ENCODE measurements at regions not wholly inside any gene's neighbourhood (a gene's known extent, or its start where the extent isn't known, plus 50 kb on each side); places are given as distances from the start of the nearest gene placed in this dataset.

DNA sequence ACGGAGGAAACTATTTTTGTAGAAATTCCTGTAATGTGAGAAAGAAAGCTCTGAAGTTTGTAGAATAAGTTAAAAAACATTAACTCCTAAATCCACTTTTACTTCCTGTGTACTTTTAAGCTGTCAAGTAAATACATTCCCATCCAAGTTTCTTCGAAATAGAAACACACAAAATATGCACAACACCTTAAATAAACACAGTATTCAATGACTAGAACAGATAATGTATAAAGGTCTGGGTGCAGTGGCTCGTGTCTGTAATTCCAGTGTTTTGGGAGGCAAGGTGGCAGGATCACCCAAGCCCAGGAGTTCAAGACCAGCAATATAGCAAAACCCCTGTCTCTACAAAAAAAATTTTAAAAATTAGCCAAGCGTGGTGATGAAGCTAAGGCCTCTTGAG is 121.9 kb upstream of the ODAD2 start:
- no peak for DNase-seq
- Histone ChIP-seq H3K4me1 (no peaks in the 10 kb centered on the region), H3K36me3 (no peaks in the 10 kb centered on the region), H3K4me3 (ENCODE audit: low read depth, low read length) (no peak overlapping the region), H3K27me3 (peaks cover 2% of the 10 kb centered on the region; the same call in 1 of the 2 replicates), H3K9me3 (no peaks in the 10 kb centered on the region)
- TF ChIP-seq, protein P1, sequence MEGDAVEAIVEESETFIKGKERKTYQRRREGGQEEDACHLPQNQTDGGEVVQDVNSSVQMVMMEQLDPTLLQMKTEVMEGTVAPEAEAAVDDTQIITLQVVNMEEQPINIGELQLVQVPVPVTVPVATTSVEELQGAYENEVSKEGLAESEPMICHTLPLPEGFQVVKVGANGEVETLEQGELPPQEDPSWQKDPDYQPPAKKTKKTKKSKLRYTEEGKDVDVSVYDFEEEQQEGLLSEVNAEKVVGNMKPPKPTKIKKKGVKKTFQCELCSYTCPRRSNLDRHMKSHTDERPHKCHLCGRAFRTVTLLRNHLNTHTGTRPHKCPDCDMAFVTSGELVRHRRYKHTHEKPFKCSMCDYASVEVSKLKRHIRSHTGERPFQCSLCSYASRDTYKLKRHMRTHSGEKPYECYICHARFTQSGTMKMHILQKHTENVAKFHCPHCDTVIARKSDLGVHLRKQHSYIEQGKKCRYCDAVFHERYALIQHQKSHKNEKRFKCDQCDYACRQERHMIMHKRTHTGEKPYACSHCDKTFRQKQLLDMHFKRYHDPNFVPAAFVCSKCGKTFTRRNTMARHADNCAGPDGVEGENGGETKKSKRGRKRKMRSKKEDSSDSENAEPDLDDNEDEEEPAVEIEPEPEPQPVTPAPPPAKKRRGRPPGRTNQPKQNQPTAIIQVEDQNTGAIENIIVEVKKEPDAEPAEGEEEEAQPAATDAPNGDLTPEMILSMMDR (IDR thresholded peaks at IDR 0.05; ENCODE audit: low read depth, low read length), result no peak

DNA sequence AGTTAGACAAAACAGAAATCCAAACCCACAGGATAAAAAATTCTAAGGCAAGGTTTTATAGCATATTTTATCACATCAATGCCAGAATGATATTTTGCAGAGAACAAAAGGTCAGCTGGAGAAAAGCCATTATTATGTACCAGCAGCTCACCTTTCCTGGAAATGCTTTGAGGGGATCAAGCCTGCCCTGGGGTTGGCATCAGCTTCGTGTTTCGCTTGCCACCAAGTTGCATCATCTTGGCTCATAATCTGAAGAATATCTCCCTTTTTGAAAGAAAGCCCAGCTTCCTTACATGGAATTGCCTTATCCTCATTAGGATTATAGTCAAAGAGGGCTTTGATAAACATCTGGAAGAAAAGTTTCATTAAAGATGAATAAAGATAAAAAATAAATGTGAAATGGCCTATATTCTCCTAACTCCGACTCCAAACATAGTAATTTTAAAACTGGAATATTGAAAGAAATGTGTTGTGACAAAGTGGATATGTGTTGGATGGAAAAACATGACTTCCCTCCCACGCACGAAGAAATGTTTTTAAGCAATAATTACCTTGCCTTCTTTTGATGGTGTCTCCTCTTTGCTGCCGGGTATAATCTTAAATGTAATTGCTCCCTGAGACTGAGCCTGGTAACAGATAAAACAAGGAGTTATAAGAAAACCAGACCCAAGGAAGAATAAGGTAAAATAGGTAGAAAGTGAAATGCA is 121.3 kb upstream of the ODAD2 start:
- TF ChIP-seq, protein P1 (IDR thresholded peaks at IDR 0.05; ENCODE audit: low read depth, low read length), result no peak
- Histone ChIP-seq H3K9me3 (no peaks in the 10 kb centered on the region), H3K36me3 (no peaks in the 10 kb centered on the region), H3K27me3 (no peaks in the 10 kb centered on the region), H3K4me3 (ENCODE audit: low read depth, low read length) (no peak overlapping the region), H3K4me1 (no peaks in the 10 kb centered on the region)
- no peak for DNase-seq

DNA sequence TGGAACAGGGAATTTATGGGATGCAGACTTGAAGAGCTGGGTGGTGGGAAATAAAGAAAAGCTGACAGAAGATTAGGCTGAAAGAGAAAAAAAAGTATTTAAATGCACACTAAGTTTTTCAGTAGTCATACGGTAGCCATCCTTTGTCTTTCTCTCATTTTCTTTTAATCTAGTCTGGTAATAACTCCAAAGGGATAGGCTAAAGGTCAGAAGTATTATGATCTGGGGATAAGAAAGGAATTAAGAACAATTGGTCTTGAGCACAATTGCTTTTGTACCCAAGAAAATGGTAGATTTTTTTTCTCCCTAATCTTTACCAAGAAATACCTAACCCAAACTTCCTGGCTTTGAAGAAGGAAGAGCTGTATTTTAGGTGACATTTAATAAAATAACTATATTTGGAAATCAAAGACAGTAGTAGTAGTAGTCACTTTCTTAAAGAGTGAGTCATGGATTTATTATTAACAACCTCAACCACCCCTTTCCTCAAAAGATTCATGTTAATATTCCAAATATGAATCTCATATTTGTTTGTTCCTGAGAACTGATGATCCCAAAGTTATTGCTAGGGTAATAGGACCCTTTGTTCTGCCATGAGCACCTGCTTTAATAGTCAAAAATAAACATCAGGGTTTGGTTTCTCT is 120.2 kb upstream of the ODAD2 start:
- H3K9me3 ChIP-seq, result no peaks in the 10 kb centered on the region
- H3K36me3 ChIP-seq, result no peaks in the 10 kb centered on the region
- DNase-seq, result no peak
- H3K4me1 ChIP-seq, result no peaks in the 10 kb centered on the region
- H3K27me3 ChIP-seq, result no peaks in the 10 kb centered on the region
- no peak overlapping the region for H3K4me3 ChIP-seq (ENCODE audit: low read depth, low read length)
- TF ChIP-seq, protein P1 (IDR thresholded peaks at IDR 0.05; ENCODE audit: low read depth, low read length), result no peak

DNA sequence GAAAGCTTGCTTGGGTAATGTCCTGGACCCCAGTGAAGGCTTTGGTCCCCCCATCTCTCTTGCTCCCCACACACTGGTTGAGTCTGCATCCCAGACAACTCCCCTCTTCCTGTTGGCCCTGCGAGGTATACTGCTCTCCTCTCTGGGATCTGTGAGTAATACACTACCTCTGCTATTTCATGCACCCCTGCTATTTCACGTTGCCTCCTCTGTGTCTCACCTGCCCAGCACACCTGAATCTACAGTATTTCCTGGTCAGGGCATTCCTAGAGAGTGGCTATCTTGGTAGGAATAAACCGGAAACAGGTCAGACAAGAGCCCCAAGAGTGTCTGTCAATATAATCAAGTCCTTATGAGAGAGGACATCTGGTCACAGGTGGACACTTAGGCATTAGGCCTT is 114.3 kb upstream of the ODAD2 start:
- H3K27me3 ChIP-seq, result no peaks in the 10 kb centered on the region
- no peaks in the 10 kb centered on the region for H3K4me1 ChIP-seq
- TF ChIP-seq, protein P1 (IDR thresholded peaks at IDR 0.05; ENCODE audit: low read depth, low read length), result no peak
- H3K9me3 ChIP-seq, result no peaks in the 10 kb centered on the region
- no peaks in the 10 kb centered on the region for H3K36me3 ChIP-seq
- no peak for DNase-seq
- no peak overlapping the region for H3K4me3 ChIP-seq (ENCODE audit: low read depth, low read length)

DNA sequence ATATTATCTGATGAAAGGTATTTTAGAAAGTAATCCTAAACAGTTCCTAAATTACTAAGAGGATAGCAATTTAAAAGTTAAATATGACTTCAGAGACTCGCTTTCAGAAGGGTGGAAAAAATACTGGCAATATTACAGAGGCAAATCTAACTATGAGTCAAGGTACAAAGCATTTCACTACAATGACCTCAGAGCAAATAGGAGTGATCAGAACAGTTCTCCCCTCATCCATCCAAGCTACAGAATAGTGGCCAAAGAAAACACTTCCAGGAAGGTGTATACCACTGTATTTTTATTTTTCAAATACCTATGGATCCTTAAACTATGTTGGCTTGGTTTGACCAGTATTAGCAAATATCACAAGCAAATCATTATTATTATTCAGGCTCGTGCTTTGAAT is 112.8 kb upstream of the ODAD2 start:
- H3K27me3 ChIP-seq, result no peaks in the 10 kb centered on the region

More for the DNA sequence above, 112.8 kb upstream of the ODAD2 start:
- Histone ChIP-seq H3K4me1 (no peaks in the 10 kb centered on the region), H3K36me3 (no peaks in the 10 kb centered on the region), H3K4me3 (ENCODE audit: low read depth, low read length) (no peak overlapping the region), H3K9me3 (no peaks in the 10 kb centered on the region)
- no peak for DNase-seq
- TF ChIP-seq, protein P1 (IDR thresholded peaks at IDR 0.05; ENCODE audit: low read depth, low read length), result no peak

All from BE2C (cell line).